ENCODE measurements at regions not wholly inside any gene's neighbourhood (a gene's known extent, or its start where the extent isn't known, plus 50 kb on each side); places are given as distances from the start of the nearest gene placed in this dataset.

DNA sequence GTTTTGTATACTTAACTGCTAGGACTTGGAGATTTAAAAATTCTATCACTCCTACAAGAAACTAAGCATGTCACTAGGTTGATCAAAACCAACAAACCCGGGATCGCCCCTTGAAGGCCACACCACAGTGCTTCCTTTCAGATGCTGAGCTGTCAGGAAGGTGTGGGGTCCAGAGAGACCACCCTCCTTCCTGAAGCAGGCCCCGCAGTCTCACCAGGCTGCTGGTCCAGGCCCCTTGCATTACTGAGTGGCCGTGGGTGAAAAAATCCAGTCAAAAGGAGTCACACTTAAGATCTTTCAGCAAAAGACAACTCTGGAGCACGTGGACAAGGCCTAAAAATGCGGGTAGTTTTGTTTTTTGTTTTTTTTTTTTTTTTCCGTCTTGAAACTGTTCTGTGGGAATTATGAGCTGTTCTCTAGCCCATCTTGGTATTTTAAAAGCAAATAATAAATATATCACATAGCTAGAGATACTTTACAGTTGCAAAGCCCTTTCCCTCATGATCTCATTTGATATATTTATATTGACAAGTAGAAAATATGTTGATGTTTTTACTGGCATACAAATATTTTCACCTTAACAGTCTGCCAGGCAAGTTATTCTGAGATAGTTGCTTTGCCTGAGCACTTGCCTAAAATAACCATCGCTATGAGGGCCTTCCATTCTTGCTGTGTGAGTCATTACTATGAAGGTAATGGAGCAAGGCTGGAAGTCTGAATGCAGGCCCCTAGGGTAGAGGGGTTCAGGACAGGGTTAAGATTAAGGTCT, 73.1 kb upstream of the EDEM3 start:
- no peak overlapping the region for H3K27ac ChIP-seq (ENCODE audit: low read length)
- H3K4me1 ChIP-seq (ENCODE audit: insufficient read depth, low read length), result peaks cover 10% of the 10 kb centered on the region
- ATAC-seq (peak; percentile 48; the same call in 1 of the 2 replicates), DNase-seq (peak; percentile 58)
- H3K27me3 ChIP-seq (ENCODE audit: low read length), result no peaks in the 10 kb centered on the region
- no peak overlapping the region for H2AFZ ChIP-seq (ENCODE audit: low read length)
- H3K9me2 ChIP-seq (replicated peaks; ENCODE audit: low read length), result no peaks in the 10 kb centered on the region
- H3K79me2 ChIP-seq (ENCODE audit: low read length), result no peaks in the 10 kb centered on the region
- TF ChIP-seq EZH2 (IDR thresholded peaks at IDR 0.05; ENCODE audit: low read length, unreplicated experiment) (no peak), EZH2phosphoT487 (IDR thresholded peaks at IDR 0.05; ENCODE audit: borderline replicate concordance, low read length) (no peak)
- H3F3A ChIP-seq (ENCODE audit: low read length, unreplicated experiment), result no peaks in the 10 kb centered on the region
- no peaks in the 10 kb centered on the region for H4K20me1 ChIP-seq (ENCODE audit: low read length)
- ChIA-PET POLR2A (ENCODE audit: unreplicated experiment) (no interaction called here), CTCF (interaction anchor here (0.7 kb wide), 1 partner anchor 155 kb away, joined by 3 read pairs; no protein-coding TSS in a partner anchor)
- no peaks in the 10 kb centered on the region for H3K36me3 ChIP-seq (ENCODE audit: low read depth, low read length)
- no peak overlapping the region for H3K4me2 ChIP-seq (ENCODE audit: low read length)
- H3K9me3 ChIP-seq (ENCODE audit: low read length), result no peaks in the 10 kb centered on the region
- intact Hi-C loops (cut with micrococcal nuclease), result no loop called here
- no peak overlapping the region for H3K9ac ChIP-seq (ENCODE audit: low read length)
- no TSS peak for BruUV-seq (replicated peaks)
- H3K4me3 ChIP-seq (ENCODE audit: low read length), result no peak overlapping the region

DNA sequence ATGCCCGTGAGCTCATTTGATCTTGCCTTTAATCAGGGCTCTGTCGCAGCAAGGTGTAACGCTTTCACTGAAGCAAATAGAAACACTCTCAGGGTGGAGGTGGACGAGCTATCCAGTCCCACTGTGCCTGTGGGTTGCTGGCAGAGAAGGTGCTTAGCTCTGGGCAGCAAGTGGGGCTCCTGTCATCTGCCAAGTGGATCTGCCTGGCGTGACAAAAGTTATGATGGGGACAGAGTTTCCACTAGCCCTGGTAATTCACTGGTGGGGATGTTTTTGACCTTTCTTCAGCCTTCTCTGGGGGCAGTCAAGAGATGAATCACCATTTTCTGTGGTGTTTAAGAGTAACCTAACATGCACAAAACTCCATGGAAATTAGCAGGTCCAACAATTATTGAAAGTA, 71.3 kb upstream of the EDEM3 start:
- no peaks in the 10 kb centered on the region for H3K27me3 ChIP-seq (ENCODE audit: low read length)
- H4K20me1 ChIP-seq (ENCODE audit: low read length), result no peaks in the 10 kb centered on the region
- DNase-seq (no peak), ATAC-seq (no peak)
- H3K4me2 ChIP-seq (ENCODE audit: low read length), result no peak overlapping the region
- H3K9me3 ChIP-seq (ENCODE audit: low read length), result no peaks in the 10 kb centered on the region
- no peak overlapping the region for H3K4me3 ChIP-seq (ENCODE audit: low read length)
- TF ChIP-seq, protein P1, sequence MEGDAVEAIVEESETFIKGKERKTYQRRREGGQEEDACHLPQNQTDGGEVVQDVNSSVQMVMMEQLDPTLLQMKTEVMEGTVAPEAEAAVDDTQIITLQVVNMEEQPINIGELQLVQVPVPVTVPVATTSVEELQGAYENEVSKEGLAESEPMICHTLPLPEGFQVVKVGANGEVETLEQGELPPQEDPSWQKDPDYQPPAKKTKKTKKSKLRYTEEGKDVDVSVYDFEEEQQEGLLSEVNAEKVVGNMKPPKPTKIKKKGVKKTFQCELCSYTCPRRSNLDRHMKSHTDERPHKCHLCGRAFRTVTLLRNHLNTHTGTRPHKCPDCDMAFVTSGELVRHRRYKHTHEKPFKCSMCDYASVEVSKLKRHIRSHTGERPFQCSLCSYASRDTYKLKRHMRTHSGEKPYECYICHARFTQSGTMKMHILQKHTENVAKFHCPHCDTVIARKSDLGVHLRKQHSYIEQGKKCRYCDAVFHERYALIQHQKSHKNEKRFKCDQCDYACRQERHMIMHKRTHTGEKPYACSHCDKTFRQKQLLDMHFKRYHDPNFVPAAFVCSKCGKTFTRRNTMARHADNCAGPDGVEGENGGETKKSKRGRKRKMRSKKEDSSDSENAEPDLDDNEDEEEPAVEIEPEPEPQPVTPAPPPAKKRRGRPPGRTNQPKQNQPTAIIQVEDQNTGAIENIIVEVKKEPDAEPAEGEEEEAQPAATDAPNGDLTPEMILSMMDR (conservative IDR thresholded peaks at IDR 0.05; ENCODE audit: low read depth, low read length), result no peak
- TF ChIP-seq EZH2 (IDR thresholded peaks at IDR 0.05; ENCODE audit: low read length, unreplicated experiment) (no peak), EZH2phosphoT487 (IDR thresholded peaks at IDR 0.05; ENCODE audit: borderline replicate concordance, low read length) (no peak)
- H3K4me1 ChIP-seq (ENCODE audit: insufficient read depth, low read length), result peaks cover 10% of the 10 kb centered on the region
- no peak overlapping the region for H3K27ac ChIP-seq (ENCODE audit: low read length)
- H3K36me3 ChIP-seq (ENCODE audit: low read depth, low read length), result no peaks in the 10 kb centered on the region
- H3K9me2 ChIP-seq (replicated peaks; ENCODE audit: low read length), result no peaks in the 10 kb centered on the region
- H3K9ac ChIP-seq (ENCODE audit: low read length), result no peak overlapping the region
- no TSS peak for BruUV-seq (replicated peaks)
- H2AFZ ChIP-seq (ENCODE audit: low read length), result no peak overlapping the region
- no peaks in the 10 kb centered on the region for H3F3A ChIP-seq (ENCODE audit: low read length, unreplicated experiment)
- POLR2A ChIA-PET (ENCODE audit: unreplicated experiment), result no interaction called here
- intact Hi-C loops (cut with micrococcal nuclease), result no loop called here
- H3K79me2 ChIP-seq (ENCODE audit: low read length), result no peaks in the 10 kb centered on the region
- CTCF ChIA-PET, result no interaction called here

- H2AFZ ChIP-seq (ENCODE audit: low read length), result no peak overlapping the region
- ChIA-PET CTCF (no interaction called here), POLR2A (ENCODE audit: unreplicated experiment) (no interaction called here)
- no TSS peak for BruUV-seq (replicated peaks)
- DNase-seq (no peak), ATAC-seq (no peak)
- H3K27me3 ChIP-seq (ENCODE audit: low read length), result no peaks in the 10 kb centered on the region
- H3K9me3 ChIP-seq (ENCODE audit: low read length), result no peaks in the 10 kb centered on the region
- H3K4me1 ChIP-seq (ENCODE audit: insufficient read depth, low read length), result peaks cover 10% of the 10 kb centered on the region
- no peak overlapping the region for H3K9ac ChIP-seq (ENCODE audit: low read length)
- H3K79me2 ChIP-seq (ENCODE audit: low read length), result no peaks in the 10 kb centered on the region
- TF ChIP-seq, protein P1 (conservative IDR thresholded peaks at IDR 0.05; ENCODE audit: low read depth, low read length), result no peak
- no peak for TF ChIP-seq EZH2phosphoT487 (IDR thresholded peaks at IDR 0.05; ENCODE audit: borderline replicate concordance, low read length)
- no peak for TF ChIP-seq EZH2 (IDR thresholded peaks at IDR 0.05; ENCODE audit: low read length, unreplicated experiment)
- no peak overlapping the region for H3K4me3 ChIP-seq (ENCODE audit: low read length)
- intact Hi-C loops (cut with micrococcal nuclease), result no loop called here
- no peaks in the 10 kb centered on the region for H3F3A ChIP-seq (ENCODE audit: low read length, unreplicated experiment)
- H3K9me2 ChIP-seq (replicated peaks; ENCODE audit: low read length), result no peaks in the 10 kb centered on the region
- H3K27ac ChIP-seq (ENCODE audit: low read length), result no peak overlapping the region
- H3K4me2 ChIP-seq (ENCODE audit: low read length), result no peak overlapping the region
- H4K20me1 ChIP-seq (ENCODE audit: low read length), result no peaks in the 10 kb centered on the region
- no peaks in the 10 kb centered on the region for H3K36me3 ChIP-seq (ENCODE audit: low read depth, low read length)
Observed at GRCh38 chr1:184825571-184825970, 70.9 kb upstream of the EDEM3 start.
